GM23338 (cell line): ENCODE measurements at regions not wholly inside any gene's neighbourhood (a gene's known extent, or its start where the extent isn't known, plus 50 kb on each side); places are given as distances from the start of the nearest gene placed in this dataset.

Source experiments
- CREB1 ChIP-seq: fragments of 250-450 bp; sonication (Bioruptor Pico); IDR thresholded peaks from 2 replicates; pipeline ENCODE4 v1.5.0; 2020; ENCODE audit warnings: low read depth, mild to moderate bottlenecking, moderate library complexity
- CTCF ChIP-seq, 2 experiments: fragments of 200-600 bp in 1 of 2; sonication (generic) in 1 of 2; conservative IDR thresholded peaks; 2 replicates each; pipeline versions ENCODE4 v1.5.1 to v1.6.1; 2016 to 2017; ENCODE audit warnings: antibody characterized with exemption in 2 of 2, low read depth in 2 of 2, mild to moderate bottlenecking in 2 of 2, moderate library complexity in 1 of 2
- ETS1 ChIP-seq: IDR thresholded peaks from 2 replicates; pipeline ENCODE4 v1.6.1; 2016; ENCODE audit warnings: antibody characterized with exemption
- EZH2 ChIP-seq: fragments of 200-600 bp; sonication (generic); IDR thresholded peaks from one replicate; pipeline ENCODE4 v1.8.0; 2017; ENCODE audit warnings: antibody characterized with exemption, mild to moderate bottlenecking, low read depth; ENCODE audit not compliant: unreplicated experiment
- EZH2phosphoT487 ChIP-seq: fragments of 200-600 bp; sonication (generic); IDR thresholded peaks from one replicate; pipeline ENCODE4 v1.8.1; 2018; ENCODE audit warnings: antibody characterized with exemption; ENCODE audit not compliant: unreplicated experiment
- JUNB ChIP-seq: IDR thresholded peaks from one replicate; pipeline ENCODE4 v1.6.1; 2016; ENCODE audit warnings: antibody characterized with exemption; ENCODE audit not compliant: unreplicated experiment
- POLR2AphosphoS5 ChIP-seq: IDR thresholded peaks from 2 replicates; pipeline ENCODE4 v1.6.1; 2016; ENCODE audit warnings: antibody characterized with exemption, low read depth
- REST ChIP-seq: IDR thresholded peaks from one replicate; pipeline ENCODE4 v1.6.1; 2018; ENCODE audit warnings: antibody characterized with exemption; ENCODE audit not compliant: unreplicated experiment
- STAT1 ChIP-seq: IDR thresholded peaks from one replicate; pipeline ENCODE4 v1.6.1; 2016; ENCODE audit warnings: antibody characterized with exemption; ENCODE audit not compliant: unreplicated experiment
- ZNF462 ChIP-seq: fragments of 250-450 bp; sonication (Bioruptor Pico); IDR thresholded peaks from 2 replicates; pipeline ENCODE4 v1.5.0; 2020; ENCODE audit warnings: mild to moderate bottlenecking, moderate library complexity

GRCh38 chr12:97387844-97388243 is 74.8 kb upstream of the RMST start:
- TF ChIP-seq CTCF (conservative IDR thresholded peaks at IDR 0.05; ENCODE audit: low read depth in 2 of 2) (no peak), REST (no peak), ETS1 (no peak), EZH2phosphoT487 (no peak), EZH2 (no peak), JUNB (no peak), ZNF462 (no peak), POLR2AphosphoS5 (no peak), CREB1 (no peak), STAT1 (no peak)
